ENCODE measurements at regions not wholly inside any gene's neighbourhood (a gene's known extent, or its start where the extent isn't known, plus 50 kb on each side); places are given as distances from the start of the nearest gene placed in this dataset.
"Not testable (repeated sequence)": the region's sequence is repeated elsewhere in the genome, so short reads cannot be mapped to it uniquely, and the experiment has no call there.

DNA sequence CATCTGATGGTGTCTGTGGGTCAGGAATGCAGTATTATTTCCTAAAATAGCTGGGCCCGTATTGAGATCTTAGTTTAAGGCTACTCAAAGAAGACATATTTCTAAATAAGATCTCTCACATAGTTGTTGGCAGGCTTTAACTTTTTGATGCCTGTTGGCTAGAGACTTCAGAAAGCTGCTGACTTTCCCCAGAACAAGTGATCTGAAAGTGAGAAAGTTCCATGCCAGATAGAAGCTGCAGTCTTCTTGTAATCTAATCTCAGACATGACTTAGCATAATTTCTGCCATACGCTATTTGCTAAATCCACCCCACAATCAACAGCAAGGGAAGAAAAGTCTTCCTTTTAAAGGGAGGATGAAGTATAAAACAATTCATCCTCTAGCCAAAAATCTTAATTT lies 867.1 kb downstream of the IGSF11 start:
- no peak overlapping the region for H3K4me3 ChIP-seq
- no peak overlapping the region for H3K27ac ChIP-seq

DNA sequence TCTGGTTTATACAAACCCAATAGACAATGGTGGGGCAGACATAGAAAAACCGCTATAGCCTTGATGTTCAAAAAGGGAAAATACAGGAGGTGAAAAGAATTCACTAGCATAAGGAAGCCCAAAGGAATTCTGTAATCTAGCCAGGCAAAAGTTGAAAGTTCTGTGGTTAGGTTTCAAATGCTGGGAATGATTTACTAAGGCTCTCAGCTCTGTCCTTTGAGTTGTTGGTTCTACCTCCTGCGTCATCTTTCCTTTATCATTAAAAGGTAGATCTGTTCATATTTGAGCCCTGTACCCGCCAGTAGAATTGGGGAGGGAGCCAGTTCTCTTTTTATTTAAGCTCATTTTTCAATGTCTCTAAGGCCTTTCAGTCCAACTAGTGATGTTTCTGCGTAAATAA lies 866.5 kb downstream of the IGSF11 start:
- no peak overlapping the region for H3K4me3 ChIP-seq

DNA sequence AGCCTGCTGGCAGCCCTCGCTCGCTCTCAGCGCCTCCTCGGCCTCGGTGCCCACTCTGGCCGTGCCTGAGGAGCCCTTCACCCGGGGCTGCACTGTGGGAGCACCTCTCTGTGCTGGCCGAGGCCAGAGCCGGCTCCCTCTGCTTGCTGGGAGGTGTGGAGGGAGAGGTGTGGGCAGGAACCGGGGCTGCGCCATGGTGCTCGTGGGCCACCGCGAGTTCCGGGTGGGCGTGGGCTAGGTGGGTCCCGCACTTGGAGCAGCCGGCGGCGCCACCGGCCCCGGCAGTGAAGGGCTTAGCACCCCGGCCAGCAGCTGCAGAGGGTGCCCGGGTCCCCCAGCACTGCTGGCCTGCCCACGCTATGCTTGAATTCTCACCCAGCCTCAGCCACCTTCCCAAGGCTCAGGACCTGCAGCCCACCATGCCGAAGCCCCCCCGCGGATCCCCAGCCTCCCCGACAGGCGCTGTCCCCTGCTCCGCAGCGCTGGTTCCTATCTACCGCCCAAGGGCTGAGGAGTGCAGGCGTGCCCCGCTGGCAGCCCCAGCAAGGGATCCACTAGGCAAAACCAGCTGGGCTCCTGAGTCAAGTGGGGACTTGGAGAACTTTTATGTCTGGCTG lies 863.3 kb downstream of the IGSF11 start:
- H3K27ac ChIP-seq: no peak overlapping the region
- no peak overlapping the region for H3K4me3 ChIP-seq

More for the DNA sequence above, 866.5 kb downstream of the IGSF11 start:
- H3K27ac ChIP-seq: no peak overlapping the region

DNA sequence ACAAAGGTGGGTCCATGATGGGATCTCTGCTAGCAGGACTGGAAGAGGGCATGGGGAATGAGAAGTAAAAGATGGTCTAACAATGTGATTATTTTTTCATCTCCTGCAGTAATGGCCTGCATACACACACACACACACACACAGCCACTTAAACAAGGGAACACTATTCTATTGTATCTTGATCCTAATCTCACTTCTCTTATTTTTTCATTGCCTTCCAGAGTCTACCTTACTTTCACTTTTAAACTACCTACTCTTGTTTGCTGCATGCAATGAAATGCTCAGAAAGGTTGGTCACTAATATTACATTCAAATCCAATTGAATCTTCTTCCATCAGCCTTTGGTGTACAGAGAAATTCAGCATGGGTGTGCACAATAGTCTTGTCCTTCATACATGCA lies 853.8 kb downstream of the IGSF11 start:
- H3K4me3 ChIP-seq: no peak overlapping the region
- no peak overlapping the region for H3K27ac ChIP-seq

DNA sequence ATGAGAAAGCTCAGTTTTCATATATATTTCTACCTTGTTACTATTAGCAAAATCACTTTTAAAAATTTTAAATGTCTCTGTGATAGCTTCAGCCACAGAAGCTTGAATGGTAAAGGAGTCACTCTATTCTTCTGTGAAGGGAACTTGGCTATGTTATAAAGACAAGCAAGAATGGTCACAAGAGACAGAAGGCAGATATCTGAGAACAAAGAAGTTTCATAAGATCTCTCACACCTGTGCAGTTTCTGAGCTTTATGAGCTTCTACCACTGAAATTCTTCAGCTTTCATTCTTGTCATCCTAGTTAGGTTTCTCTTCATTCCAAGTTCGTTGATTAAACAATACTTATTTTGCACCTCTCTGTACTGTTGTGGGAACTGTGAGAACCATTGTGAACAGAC lies 853.4 kb downstream of the IGSF11 start:
- Histone ChIP-seq H3K27ac (no peak overlapping the region), H3K4me3 (no peak overlapping the region)

DNA sequence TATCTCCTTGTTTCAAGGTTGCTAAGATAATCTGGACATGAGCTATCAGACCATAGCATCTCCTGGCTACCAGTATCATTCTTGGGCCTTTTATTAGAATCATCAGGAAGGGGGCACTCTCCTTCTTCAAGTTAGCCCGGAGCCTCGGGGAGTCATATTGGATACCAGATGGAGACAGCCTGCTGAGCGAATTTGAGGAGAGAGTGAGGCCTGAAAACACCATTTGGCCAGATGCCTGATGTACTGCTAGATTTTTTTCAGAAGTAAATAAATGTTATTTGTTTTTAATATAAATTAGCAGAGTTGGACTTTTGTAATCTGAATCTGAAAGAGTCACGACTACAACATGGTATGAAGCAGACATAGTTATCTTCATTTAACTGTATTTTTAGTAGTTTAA lies 848.6 kb downstream of the IGSF11 start:
- Histone ChIP-seq H3K27ac (no peak overlapping the region), H3K4me3 (no peak overlapping the region)

DNA sequence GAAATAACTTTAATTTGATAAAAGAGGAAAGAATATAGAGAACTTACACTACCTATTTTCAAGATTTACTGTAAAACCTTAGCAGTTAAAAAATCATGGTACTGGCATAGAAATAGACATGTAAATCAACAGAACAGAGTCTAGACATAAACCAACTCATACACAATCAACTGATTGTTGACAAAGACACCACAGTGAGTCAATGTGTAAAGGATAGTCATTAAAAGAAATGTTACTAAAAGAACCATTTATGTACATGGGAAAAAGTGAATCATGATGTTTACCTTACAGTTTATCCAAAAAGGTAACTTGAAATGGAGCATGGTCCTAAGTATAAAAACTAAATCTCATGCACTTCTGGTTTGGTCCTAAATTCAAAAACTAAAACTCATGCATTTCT lies 847.4 kb downstream of the IGSF11 start:
- H3K4me3 ChIP-seq: no peak overlapping the region
- H3K27ac ChIP-seq: no peak overlapping the region

DNA sequence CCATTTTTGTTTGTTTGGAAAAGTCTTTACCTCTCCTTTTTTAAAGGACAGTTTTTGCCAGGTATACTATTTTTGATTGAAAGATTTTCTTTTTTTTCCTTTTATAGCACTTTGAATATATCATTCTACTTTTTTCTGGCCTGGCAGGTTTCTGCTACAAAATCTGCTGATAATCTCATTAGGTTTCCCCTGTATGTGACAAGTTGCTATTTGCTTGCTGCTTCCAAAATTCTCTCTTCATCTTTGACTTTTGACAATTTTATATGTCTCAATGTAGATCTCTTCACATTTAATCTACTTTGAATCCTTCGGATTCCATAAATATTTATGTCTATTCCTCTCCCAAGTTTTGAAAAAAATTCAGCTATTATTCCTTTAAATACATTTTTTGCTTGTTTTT lies 838.5 kb downstream of the IGSF11 start:
- Histone ChIP-seq H3K27ac (no peak overlapping the region), H3K4me3 (no peak overlapping the region)

DNA sequence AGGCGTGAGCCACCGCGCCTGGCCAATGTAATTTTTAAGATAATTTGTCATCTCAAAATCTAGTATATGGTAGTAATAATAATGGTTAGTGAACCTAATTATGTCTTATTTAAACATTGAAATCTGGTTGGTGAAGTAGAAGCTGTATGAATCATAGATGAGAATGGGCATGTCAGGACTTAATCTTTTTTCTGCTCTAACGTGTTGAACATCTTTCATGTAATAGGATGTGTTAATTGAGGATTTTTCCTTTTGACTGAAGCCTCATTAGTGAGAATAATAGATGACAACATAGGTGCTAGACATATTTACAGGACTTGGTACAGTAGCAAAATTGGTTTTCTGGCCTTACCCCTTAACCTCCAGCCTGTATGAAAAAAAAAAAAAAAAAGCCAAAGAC lies 835.6 kb downstream of the IGSF11 start:
- Histone ChIP-seq H3K27ac (no peak overlapping the region), H3K4me3 (no peak overlapping the region)

DNA sequence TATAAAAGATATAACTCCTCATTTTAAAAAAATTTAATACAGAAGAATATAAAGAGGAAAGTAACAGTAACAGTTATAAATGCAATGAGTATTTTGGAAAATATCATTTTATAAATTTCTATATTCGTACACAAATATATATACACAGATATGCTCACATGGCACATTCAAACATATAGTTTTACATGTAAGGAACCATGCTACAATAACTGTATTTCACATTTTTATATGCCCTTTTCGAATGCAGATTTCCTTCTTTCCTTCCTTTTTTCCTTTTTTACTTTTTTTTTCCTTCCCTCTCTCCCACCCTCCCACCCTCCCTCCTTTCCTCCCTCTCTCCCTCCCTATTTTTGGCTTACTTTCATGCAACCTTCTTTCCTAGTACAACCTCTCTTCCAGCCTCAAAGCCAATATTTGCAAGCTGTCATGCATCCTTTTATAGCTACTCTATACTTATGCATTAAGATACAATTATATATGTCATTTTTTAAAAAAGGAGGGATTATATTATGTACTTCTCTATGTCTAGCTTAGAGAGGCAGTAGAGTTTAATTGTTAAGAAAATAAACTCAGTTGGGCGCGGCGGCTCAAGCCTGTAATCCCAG lies 830.5 kb downstream of the IGSF11 start:
- no peak overlapping the region for H3K4me3 ChIP-seq
- H3K27ac ChIP-seq: no peak overlapping the region

DNA sequence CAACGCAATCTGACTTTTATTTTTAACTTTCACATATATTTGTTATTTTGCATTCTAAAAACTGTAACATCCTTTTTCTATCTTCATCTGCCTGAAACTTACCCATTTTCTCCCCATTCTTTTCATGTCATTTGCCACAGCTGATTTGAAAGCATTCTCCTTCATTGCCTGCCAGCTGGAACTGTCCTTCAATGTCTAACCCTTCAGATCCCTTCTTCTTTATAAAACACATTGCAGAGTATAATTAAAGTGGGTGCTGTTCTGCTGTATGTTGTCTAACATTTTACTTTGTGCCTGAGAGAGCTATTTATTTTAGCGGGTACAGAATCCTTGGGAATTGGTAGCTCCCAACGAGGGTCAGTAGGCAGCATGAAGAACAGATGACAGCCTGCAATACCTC lies 827.4 kb downstream of the IGSF11 start:
- no peak overlapping the region for H3K27ac ChIP-seq
- H3K4me3 ChIP-seq: no peak overlapping the region

DNA sequence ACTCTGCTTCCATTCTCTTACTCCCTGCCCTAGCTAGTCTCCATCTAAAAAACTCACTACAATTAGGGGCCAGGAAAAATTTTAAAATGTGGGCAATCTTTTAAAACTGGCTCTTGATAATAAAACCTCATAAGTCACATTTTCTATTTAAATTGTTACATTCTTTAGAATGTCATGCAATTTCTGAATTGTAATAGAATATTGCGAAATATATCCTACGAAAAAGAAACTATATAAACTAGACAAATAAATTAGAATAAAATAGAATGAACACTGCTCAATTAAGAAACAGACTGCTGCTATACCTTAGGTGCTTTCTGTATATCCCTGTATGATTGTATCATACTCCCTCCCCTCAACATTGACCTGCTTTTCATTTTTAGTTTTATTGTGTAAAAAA lies 826.0 kb downstream of the IGSF11 start:
- no peak overlapping the region for H3K4me3 ChIP-seq
- H3K27ac ChIP-seq: no peak overlapping the region

DNA sequence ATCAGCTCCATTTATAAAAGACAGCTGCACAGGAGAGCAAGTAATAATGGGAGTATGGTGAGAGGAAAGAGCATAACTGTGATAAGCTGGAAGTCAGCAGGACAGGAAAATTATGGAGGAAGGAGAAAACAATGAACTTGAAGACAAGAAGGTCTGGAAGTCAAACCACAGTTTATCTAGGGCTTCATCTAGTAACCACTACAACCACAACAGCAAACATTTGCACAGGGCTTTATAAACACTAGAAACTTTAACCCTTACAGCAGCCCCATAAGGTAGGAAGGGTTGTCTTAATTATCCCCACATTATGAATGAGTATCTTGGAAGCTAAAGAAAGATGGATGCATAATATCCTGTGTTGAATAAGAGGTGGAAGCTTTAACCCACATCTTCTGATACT lies 820.8 kb downstream of the IGSF11 start:
- Histone ChIP-seq H3K4me3 (no peak overlapping the region), H3K27ac (no peak overlapping the region)

DNA sequence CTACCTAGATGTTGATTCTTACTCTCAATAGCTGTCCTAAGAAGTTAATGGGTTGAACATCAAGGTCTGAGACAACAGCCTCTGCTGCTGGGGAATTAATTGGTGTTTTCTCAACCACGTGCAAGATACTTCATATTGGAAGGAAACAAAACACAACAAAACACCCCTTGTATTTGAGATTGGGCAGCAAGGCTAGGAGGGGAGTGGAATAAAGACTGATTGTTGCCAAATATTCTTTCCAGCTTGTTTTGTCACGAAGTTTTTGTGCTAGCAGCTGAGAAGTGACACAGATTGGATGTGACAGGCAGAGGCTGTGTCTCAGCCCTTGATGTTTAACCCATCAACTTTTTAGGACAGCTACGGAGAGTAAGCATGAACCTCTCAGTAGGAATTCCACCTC lies 808.4 kb downstream of the IGSF11 start:
- H3K27ac ChIP-seq: no peak overlapping the region
- no peak overlapping the region for H3K4me3 ChIP-seq

DNA sequence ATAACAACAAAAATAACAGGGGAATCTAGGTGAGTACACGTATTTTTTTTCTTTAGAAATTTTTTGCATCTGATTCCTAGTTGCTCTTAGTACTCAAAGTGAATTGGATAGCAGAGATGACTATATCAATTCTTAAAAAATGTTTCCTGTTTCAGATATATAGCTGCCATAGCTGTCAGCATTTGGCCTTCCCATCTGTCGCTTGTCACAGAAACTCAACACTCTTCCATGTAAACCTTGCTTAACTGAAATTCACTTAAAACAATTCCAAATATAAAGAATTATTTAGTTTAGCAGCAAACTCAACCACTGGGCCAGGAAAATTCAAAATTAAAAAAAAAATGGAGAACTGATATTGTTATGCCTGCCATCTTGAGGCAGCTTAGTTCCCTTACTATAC lies 807.5 kb downstream of the IGSF11 start:
- Histone ChIP-seq H3K4me3 (no peak overlapping the region), H3K27ac (no peak overlapping the region)

DNA sequence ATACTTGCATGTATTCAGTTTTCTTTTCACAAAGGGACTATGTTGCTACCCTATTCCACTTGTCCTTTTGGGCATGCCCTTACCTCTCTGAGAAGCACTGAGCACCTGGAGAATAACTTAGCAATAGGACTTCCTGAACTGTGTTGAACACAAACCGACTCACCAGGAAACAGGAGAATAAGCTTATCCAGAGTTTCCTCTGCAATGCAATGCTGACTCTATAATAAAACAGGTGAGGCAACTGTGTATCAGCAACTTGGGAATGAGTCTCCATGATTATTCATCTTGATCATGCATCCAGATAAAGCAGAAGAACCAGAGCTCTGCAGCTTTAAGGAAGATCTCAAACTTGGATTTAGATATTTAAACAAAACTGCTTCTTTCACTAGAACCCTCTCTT lies 806.5 kb downstream of the IGSF11 start:
- H3K4me3 ChIP-seq: no peak overlapping the region
- no peak overlapping the region for H3K27ac ChIP-seq

DNA sequence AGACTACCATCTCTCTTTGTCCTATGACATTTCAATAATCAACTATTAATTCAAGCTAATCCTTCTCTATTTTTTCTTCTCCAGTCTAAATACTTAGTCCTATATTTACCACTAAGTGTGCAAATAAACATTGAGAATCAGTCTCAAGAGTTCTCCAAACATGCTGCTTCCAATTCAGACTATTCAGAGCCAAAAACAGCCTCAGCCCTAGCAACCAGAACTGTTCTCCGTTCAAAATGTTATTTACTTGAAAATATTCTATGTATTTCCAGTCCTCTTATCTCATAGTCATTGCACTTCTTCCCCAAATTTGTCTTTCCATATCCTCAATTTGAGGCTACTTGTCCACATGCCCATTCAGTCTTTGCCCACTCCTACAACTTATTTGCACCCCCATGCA lies 805.5 kb downstream of the IGSF11 start:
- Histone ChIP-seq H3K4me3 (no peak overlapping the region), H3K27ac (no peak overlapping the region)

DNA sequence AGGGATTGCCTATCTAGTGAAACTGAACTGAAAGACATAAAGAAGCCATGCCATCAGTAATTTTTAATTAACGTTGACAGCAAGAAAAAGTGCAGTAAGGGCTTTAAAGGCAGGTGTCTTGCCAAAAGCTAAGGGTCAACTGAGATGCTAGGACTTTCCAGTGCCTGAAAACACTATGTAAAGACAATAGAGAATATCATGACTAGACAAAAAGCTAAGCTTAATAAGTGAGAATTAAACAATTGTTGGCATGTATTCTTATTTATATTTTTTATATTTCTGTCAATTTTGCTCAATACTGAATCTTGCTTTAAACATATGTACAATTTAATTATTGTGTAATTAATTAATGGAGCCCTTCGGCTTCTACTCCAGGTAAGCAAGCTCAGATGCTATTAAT lies 803.1 kb downstream of the IGSF11 start:
- Histone ChIP-seq H3K4me3 (no peak overlapping the region), H3K27ac (no peak overlapping the region)

DNA sequence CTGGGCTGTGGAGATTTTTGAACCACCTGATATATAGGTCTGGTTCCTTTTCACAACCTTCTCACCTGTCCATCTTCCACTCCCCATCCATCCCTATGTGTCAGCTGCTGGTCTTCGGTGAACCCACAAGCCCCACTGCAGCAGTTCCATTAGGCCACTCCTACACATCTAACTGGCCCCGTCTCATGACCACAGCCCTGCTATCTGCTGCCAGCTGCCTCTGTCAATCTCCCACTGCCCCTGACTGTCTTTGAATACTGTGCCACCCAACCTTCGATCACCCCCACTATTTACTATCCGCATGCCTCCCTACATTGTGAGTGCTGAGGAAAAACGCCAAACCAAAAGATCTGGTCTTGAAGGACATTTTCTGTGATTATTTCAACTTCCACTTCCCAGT lies 795.4 kb downstream of the IGSF11 start:
- Histone ChIP-seq H3K27ac (no peak overlapping the region), H3K4me3 (no peak overlapping the region)

DNA sequence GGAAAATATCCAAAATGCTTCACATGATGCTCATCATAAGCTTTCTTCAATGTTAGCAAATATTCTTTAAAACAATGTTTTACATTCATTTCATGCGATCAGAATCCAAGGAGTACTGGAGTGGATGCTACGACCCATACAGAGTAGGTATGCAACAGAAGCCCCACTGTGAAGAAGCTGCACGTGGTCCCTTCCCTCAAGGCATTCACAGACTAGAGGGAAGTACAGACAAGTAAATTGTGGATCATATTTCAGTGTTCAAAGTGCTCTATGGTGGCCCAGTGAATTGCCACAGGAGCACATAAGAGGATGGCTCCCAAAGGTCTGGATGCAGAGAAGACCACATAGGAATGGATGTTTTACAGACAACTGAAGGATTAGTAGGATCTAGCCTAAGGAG lies 789.9 kb downstream of the IGSF11 start:
- no peak overlapping the region for H3K4me3 ChIP-seq
- no peak overlapping the region for H3K27ac ChIP-seq

DNA sequence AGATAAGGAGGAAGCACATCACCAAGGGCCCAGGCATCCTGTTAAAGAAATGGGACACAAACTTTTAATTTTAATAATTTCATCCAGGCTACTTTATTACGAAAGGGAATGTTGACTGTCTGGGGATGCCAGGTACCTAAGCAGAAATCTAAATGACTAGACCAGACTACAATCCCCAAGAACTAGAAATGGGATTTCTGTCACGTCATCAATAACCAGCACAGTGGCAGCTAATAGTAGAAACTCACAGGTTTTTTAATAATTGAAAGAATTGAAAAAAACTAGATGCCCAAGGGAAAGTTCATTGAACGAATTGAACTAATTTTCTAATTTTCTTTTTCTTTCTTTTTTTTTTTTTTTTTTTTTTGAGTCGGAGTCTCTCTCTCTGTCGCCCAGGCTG lies 789.3 kb downstream of the IGSF11 start:
- no peak overlapping the region for H3K27ac ChIP-seq
- no peak overlapping the region for H3K4me3 ChIP-seq

DNA sequence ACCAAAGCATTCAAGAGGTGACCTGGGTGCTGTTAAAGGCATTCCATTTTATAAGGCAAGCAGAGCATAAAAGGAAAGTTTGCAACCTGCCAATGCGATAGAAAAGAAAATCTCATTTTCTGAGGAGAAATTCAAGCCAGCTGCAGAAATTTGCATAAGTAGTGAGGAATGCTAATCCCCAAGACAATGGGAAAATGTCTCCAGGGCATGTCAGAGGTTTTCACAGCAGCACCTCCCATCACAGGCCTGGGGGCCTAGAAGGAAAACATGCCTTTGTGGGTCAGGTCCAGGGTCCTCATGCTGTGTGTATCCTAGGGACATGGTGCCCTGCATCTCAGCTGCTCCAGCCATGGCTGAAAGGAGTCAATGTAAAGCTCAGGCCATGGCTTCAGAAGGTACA lies 775.8 kb downstream of the IGSF11 start:
- not testable (repeated sequence) for H3K27ac ChIP-seq

More for the DNA sequence above, 775.8 kb downstream of the IGSF11 start:
- not testable (repeated sequence) for H3K4me3 ChIP-seq

Measured in skin epidermis (tissue), 12 donors.